ENCODE measurements at regions not wholly inside any gene's neighbourhood (a gene's known extent, or its start where the extent isn't known, plus 50 kb on each side); places are given as distances from the start of the nearest gene placed in this dataset.

DNA sequence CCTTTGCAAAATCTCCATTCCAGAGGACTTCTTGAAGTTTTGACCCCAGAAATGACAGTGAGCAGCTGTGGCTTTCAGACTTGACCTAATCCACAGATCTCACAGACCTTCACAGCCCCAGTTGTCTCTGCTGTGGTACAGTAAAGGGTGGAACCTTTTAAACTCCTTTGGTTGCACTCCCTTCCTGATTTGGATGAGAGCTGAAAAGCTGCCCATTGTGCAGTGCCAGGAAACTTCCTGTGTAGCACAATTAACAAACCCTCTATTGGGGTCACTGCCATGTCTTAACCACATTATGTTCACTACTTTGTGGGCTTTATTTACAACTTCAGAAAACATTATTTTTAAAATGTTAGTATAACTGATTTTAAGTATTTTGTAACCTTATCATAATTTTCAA lies 56.7 kb upstream of the PCSK5 start:
- TF ChIP-seq ZFX (IDR thresholded peaks at IDR 0.05) (no peak), EZH2phosphoT487 (IDR thresholded peaks at IDR 0.05; ENCODE audit: borderline replicate concordance) (no peak), POLR2AphosphoS5 (IDR thresholded peaks at IDR 0.05; ENCODE audit: low read depth, low read length) (no peak), CTCF (IDR thresholded peaks at IDR 0.05 in 2 of 3, conservative IDR thresholded peaks at IDR 0.05 in 1 of 3; ENCODE audit: borderline replicate concordance in 1 of 3, insufficient read depth in 1 of 3, low read depth in 2 of 3, low read length in 2 of 3) (no peak), POLR2A (IDR thresholded peaks at IDR 0.05; ENCODE audit: borderline replicate concordance, extremely low read depth, insufficient read depth, insufficient read length) (no peak), CEBPB (IDR thresholded peaks at IDR 0.05; ENCODE audit: low read depth) (no peak), YY1 (IDR thresholded peaks at IDR 0.05; ENCODE audit: extremely low read depth, insufficient replicate concordance, low read depth, low read length) (no peak)
- TF ChIP-seq, protein P1, sequence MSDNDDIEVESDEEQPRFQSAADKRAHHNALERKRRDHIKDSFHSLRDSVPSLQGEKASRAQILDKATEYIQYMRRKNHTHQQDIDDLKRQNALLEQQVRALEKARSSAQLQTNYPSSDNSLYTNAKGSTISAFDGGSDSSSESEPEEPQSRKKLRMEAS (IDR thresholded peaks at IDR 0.05), result no peak
